WERI-Rb-1 (cell line): ENCODE measurements at regions not wholly inside any gene's neighbourhood (a gene's known extent, or its start where the extent isn't known, plus 50 kb on each side); places are given as distances from the start of the nearest gene placed in this dataset.

Experiments used
- DNase-seq: peaks from one replicate; pipeline ENCODE4 v3.0.0-alpha.2; 2020
- H3K27ac ChIP-seq: fragments of 250-450 bp; sonication (Bioruptor Pico); 2 replicates; pipeline ENCODE4 v1.5.1; 2020; ENCODE audit warnings: mild to moderate bottlenecking, moderate library complexity
- H3K27me3 ChIP-seq: fragments of 250-450 bp; sonication (Bioruptor Pico); 2 replicates; pipeline ENCODE4 v1.5.1; 2021; ENCODE audit warnings: mild to moderate bottlenecking, low read depth, moderate library complexity; ENCODE audit not compliant: insufficient read depth, severe bottlenecking
- H3K36me3 ChIP-seq: fragments of 250-450 bp; sonication (Bioruptor Pico); 2 replicates; pipeline ENCODE4 v1.5.1; 2020; ENCODE audit warnings: mild to moderate bottlenecking, moderate library complexity
- H3K4me3 ChIP-seq: 2 replicates; pipeline ENCODE4 v1.5.1; 2011; ENCODE audit warnings: low read depth, mild to moderate bottlenecking, control low read depth, low read length
- H3K9me3 ChIP-seq: fragments of 250-450 bp; sonication (Bioruptor Pico); 2 replicates; pipeline ENCODE4 v1.5.1; 2021; ENCODE audit warnings: mild to moderate bottlenecking, moderate library complexity; ENCODE audit not compliant: severe bottlenecking
- CTCF ChIP-seq: IDR thresholded peaks from 2 replicates; pipeline ENCODE4 v1.5.1; 2011; ENCODE audit warnings: low read depth, mild to moderate bottlenecking, control low read depth, inconsistent platforms, low read length

DNA sequence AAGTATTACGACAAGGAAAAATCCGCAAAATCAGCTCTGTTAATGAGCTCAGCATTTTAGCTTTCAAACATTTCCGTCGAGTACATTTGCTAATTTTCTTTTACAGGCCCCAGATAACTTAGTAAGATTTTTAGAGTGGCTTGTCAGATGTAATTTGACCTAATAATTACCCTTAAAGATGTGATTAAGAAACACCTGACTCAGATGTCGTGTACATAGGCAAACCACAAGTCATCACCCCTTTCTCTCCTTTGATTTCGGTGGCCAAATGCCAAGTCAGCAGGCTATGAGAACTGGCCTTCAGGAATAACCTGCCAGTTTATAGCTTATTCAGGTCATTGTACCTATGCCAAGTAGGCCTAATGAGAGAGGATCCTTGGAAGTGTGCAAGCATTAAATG lies 369.6 kb downstream of the PCDH7 start:
- no peak overlapping the region for H3K4me3 ChIP-seq
- H3K27ac ChIP-seq, result no peak overlapping the region
- H3K27me3 ChIP-seq, result no peaks in the 10 kb centered on the region
- no peak for TF ChIP-seq CTCF
- H3K9me3 ChIP-seq, result no peaks in the 10 kb centered on the region
- no peaks in the 10 kb centered on the region for H3K36me3 ChIP-seq
- no peak for DNase-seq

GRCh38 chr4:31094474-31094873 lies 374.3 kb downstream of the PCDH7 start:
- DNase-seq, result no peak
- TF ChIP-seq CTCF, result no peak
- H3K27ac ChIP-seq, result no peak overlapping the region
- H3K27me3 ChIP-seq, result no peaks in the 10 kb centered on the region
- H3K4me3 ChIP-seq, result no peak overlapping the region
- H3K9me3 ChIP-seq, result no peaks in the 10 kb centered on the region
- no peaks in the 10 kb centered on the region for H3K36me3 ChIP-seq

DNA sequence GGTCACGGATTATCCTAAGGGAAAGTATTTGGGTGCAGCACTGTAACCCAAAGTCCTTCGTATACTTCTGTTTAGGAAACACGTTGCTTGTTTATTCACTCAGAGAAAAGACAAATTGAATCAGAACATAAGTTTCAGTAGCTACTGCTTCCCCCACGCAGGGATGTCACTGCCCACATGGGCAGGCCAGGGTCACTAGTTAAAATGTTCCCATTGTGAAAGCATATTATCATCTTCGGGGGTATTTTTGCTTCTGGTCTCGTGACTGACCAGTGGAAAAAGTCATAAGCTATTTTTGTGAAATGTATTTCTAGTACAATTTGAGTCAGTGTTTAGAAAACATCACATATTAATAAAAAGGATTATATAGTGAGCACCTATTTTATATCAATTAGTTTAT lies 377.8 kb downstream of the PCDH7 start:
- Histone ChIP-seq H3K27ac (no peak overlapping the region), H3K36me3 (no peaks in the 10 kb centered on the region), H3K9me3 (no peaks in the 10 kb centered on the region), H3K27me3 (no peaks in the 10 kb centered on the region), H3K4me3 (no peak overlapping the region)
- DNase-seq, result no peak
- TF ChIP-seq CTCF, result no peak

DNA sequence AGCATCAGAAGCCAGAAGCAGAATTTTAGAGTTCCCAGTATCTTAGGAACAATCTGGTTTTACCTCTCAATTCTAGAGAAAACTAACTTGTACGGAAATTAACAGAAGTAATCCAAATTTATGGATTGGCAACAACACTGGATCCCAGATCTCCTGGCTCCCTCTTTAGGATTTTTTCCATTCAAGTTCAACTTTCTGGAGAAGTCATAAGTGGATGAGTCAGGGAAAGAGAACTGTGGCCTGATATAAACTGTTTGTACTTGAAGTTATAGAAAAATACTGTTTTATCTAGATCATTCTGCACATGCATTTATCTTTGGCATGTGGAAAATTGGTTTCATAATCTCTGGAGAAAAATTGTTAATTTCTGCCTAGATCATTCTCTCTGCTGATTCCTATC lies 380.4 kb downstream of the PCDH7 start:
- Histone ChIP-seq H3K36me3 (no peaks in the 10 kb centered on the region), H3K9me3 (no peaks in the 10 kb centered on the region), H3K27ac (no peak overlapping the region), H3K4me3 (no peak overlapping the region), H3K27me3 (no peaks in the 10 kb centered on the region)
- DNase-seq, result no peak
- no peak for TF ChIP-seq CTCF

DNA sequence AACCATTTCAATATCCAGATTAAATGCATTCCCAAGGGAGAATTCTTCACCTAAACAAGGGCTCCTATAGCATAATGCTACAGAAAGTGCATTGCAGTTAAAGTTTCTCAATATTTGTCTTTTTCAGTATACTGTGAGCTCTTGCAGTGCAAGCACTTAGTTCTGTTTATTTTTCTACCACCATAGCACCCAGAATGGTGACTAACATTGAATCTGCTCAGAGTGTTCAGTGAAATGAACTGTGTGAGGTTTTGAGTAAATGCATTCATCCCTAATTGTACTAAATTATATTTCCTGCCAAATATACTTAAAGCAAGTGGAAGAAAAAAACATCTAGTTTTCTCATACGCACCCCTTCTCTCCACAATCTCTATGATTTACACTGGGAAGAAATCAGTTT lies 383.9 kb downstream of the PCDH7 start:
- no peak for TF ChIP-seq CTCF

DNA sequence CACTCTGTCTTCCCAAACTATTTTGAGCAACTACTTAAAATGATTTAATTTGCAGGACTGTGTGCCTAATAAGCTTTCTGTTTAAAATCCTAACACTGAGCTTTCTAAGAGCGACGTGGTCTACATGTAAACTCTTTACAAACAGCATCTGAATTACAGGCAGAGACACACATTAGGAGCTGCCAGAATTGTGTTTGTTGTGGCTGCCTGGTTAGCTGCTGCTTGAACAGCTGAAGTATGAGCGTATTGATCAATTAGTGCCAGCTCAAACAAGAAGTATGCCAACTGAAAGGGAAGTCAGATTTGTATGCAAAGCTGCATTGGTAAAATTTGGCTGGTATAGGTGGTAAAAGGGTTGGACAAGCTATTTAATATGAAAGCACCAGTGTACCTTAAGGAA lies 384.4 kb downstream of the PCDH7 start:
- H3K9me3 ChIP-seq, result no peaks in the 10 kb centered on the region
- H3K36me3 ChIP-seq, result no peaks in the 10 kb centered on the region
- no peaks in the 10 kb centered on the region for H3K27me3 ChIP-seq
- no peak for TF ChIP-seq CTCF
- no peak for DNase-seq
- H3K27ac ChIP-seq, result no peak overlapping the region
- H3K4me3 ChIP-seq, result no peak overlapping the region

More for the DNA sequence above, 383.9 kb downstream of the PCDH7 start:
- Histone ChIP-seq H3K4me3 (no peak overlapping the region), H3K9me3 (no peaks in the 10 kb centered on the region), H3K27ac (no peak overlapping the region), H3K36me3 (no peaks in the 10 kb centered on the region), H3K27me3 (no peaks in the 10 kb centered on the region)
- DNase-seq, result no peak
